ENCODE measurements at regions not wholly inside any gene's neighbourhood (a gene's known extent, or its start where the extent isn't known, plus 50 kb on each side); places are given as distances from the start of the nearest gene placed in this dataset.

DNA sequence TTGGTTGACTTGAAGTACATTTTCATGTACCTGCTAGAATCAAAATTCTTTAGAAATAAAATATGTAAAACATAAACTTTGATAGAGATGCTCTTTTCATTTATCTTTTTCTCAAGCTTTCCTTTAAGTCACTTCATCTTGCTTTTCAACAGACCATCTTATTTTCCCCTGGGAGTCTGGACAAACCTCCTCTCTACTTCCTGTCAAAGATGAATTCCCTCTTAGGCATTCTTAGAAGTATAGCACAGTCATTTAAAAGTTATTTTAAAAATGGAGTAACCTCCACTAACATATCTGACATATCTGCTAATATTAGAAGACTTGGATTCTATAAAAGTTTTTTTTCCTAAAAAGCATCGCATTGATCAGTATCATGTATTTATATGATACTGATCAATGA lies 84.8 kb upstream of the PAX6 start:
- no peaks in the 10 kb centered on the region for H3K23me2 ChIP-seq (ENCODE audit: insufficient read length, low read depth, low read length, poor library complexity, severe bottlenecking)
- Mint-ChIP-seq H3K27me3 (ENCODE audit: low read depth) (peaks cover 2% of the 10 kb centered on the region), H3K9me3 (peaks cover 0 to 5% of the 10 kb centered on the region in 2 experiments; a peak in 3 of 5 replicates), H3K27ac (no peak overlapping the region), H3K4me3 (no peak overlapping the region), H3K4me1 (peaks cover 7 to 9% of the 10 kb centered on the region in 2 experiments), H3K36me3 (ENCODE audit: insufficient read depth in 1 of 3, low read depth in 3 of 3) (no peaks in the 10 kb centered on the region; a peak in 1 of 7 replicates)
- H3T11ph ChIP-seq (ENCODE audit: low read length) = no peak overlapping the region
- no peak overlapping the region for H3K56ac ChIP-seq (ENCODE audit: insufficient read length, low read depth, low read length)
- no CpG with 5 or more reads among the region's 1 CpG for WGBS (ENCODE audit: extremely low coverage, insufficient read length, low lambda C conversion rate)
- H3K27ac ChIP-seq (ENCODE audit: insufficient read length, low read depth, low read length) = no peak overlapping the region
- no peak overlapping the region for H4K8ac ChIP-seq (replicated peaks; ENCODE audit: insufficient read length, low read depth, low read length)
- H2AK5ac ChIP-seq (ENCODE audit: insufficient read length, low read length) = no peak overlapping the region
- H4K20me1 ChIP-seq (ENCODE audit: control insufficient read depth, insufficient read depth, insufficient read length) = no peaks in the 10 kb centered on the region
- no peak overlapping the region for H3K23ac ChIP-seq (ENCODE audit: insufficient read length, low read depth, low read length)
- no peak overlapping the region for H3K9ac ChIP-seq (ENCODE audit: extremely low read depth, insufficient read length, low read length)
- no peak overlapping the region for H3K18ac ChIP-seq (ENCODE audit: insufficient read length, low read depth, low read length)
- no peaks in the 10 kb centered on the region for H3K79me2 ChIP-seq (ENCODE audit: insufficient read depth, low read length)
- no peaks in the 10 kb centered on the region; the same call in 1 of the 2 replicates for H3K4me1 ChIP-seq (ENCODE audit: insufficient read depth, low read length)
- no peak overlapping the region for H2BK20ac ChIP-seq (ENCODE audit: low read depth, low read length, poor library complexity, severe bottlenecking)
- H2BK15ac ChIP-seq (ENCODE audit: low read depth, low read length) = no peak overlapping the region
- H3K14ac ChIP-seq (ENCODE audit: insufficient read depth, low read length) = no peak overlapping the region
- H3K79me1 ChIP-seq (ENCODE audit: insufficient read depth, low read depth, low read length, poor library complexity, severe bottlenecking) = no peaks in the 10 kb centered on the region
- H2BK120ac ChIP-seq (ENCODE audit: low read depth, low read length, poor library complexity, severe bottlenecking) = no peak overlapping the region
- H2BK12ac ChIP-seq (ENCODE audit: insufficient read length, low read depth, low read length) = no peak overlapping the region
- H4K5ac ChIP-seq (ENCODE audit: insufficient read length, low read depth, low read length) = no peak overlapping the region
- no peak for DNase-seq
- no peak overlapping the region for H2AFZ ChIP-seq (ENCODE audit: low read length)
- no peak overlapping the region for H2BK5ac ChIP-seq (ENCODE audit: insufficient read length, low read length)
- no peak for TF ChIP-seq CTCF (conservative IDR thresholded peaks at IDR 0.05)
- no peak overlapping the region for H3K4ac ChIP-seq (ENCODE audit: low read depth, low read length)
- H3K27me3 ChIP-seq (ENCODE audit: insufficient read depth, low read length) = no peaks in the 10 kb centered on the region; the same call in 1 of the 2 replicates
- H4K91ac ChIP-seq (ENCODE audit: insufficient read length, low read depth, low read length) = no peak overlapping the region
- no peaks in the 10 kb centered on the region for H3K9me3 ChIP-seq (ENCODE audit: control insufficient read depth, low read depth, low read length)
- no peak overlapping the region for H3K4me2 ChIP-seq (ENCODE audit: insufficient read depth, insufficient read length, low read length)
